ENCODE measurements at regions not wholly inside any gene's neighbourhood (a gene's known extent, or its start where the extent isn't known, plus 50 kb on each side); places are given as distances from the start of the nearest gene placed in this dataset.

GRCh38 chr14:44654591-44654990 is 147.5 kb upstream of the FSCB start:
- no peaks in the 10 kb centered on the region for H3K36me3 ChIP-seq (replicated peaks in 1 of 2; ENCODE audit: control insufficient read depth in 2 of 2, insufficient read depth in 2 of 2, low read length in 2 of 2)
- H3K14ac ChIP-seq (ENCODE audit: low read length), result no peak overlapping the region
- H4K8ac ChIP-seq (ENCODE audit: low read depth, low read length), result no peak overlapping the region
- no peaks in the 10 kb centered on the region for H3K4me1 ChIP-seq (ENCODE audit: control insufficient read depth in 2 of 2, insufficient read depth in 1 of 2, low read depth in 1 of 2, low read length in 2 of 2)
- no peaks in the 10 kb centered on the region for H3K9me3 ChIP-seq (replicated peaks in 1 of 2; ENCODE audit: control insufficient read depth in 2 of 2, insufficient read depth in 1 of 2, low read depth in 1 of 2, low read length in 2 of 2)
- H3K23ac ChIP-seq (ENCODE audit: low read depth, low read length, poor library complexity), result no peak overlapping the region
- H3K27me3 ChIP-seq (ENCODE audit: control insufficient read depth in 3 of 3, insufficient read depth in 3 of 3, low read depth in 1 of 3, low read length in 3 of 3), result no peaks in the 10 kb centered on the region
- no peak overlapping the region for H3K27ac ChIP-seq (replicated peaks; ENCODE audit: low read length)
- H3K4ac ChIP-seq (ENCODE audit: low read length), result no peak overlapping the region
- H2BK5ac ChIP-seq (ENCODE audit: low read length), result no peak overlapping the region
- H2AK5ac ChIP-seq (ENCODE audit: low read depth, low read length), result no peak overlapping the region
- no peak overlapping the region for H3K9ac ChIP-seq (ENCODE audit: low read depth, low read length, poor library complexity)
- H3K4me3 ChIP-seq (ENCODE audit: low read length in 2 of 2), result no peak overlapping the region
- no peaks in the 10 kb centered on the region for H3K79me1 ChIP-seq (ENCODE audit: low read depth, low read length)
- no peak overlapping the region for H3K4me2 ChIP-seq (ENCODE audit: insufficient read depth, low read length, poor library complexity, severe bottlenecking)
- no peak overlapping the region for H2AFZ ChIP-seq (ENCODE audit: low read length)
- H2BK120ac ChIP-seq (ENCODE audit: low read depth, low read length), result no peak overlapping the region
- no peak overlapping the region for H2BK15ac ChIP-seq (ENCODE audit: low read length)
- no peak overlapping the region for H3K18ac ChIP-seq (ENCODE audit: low read length)
- WGBS, 2 donors (ENCODE audit: extremely low coverage in 2 of 2, insufficient read length in 2 of 2, insufficient replicate concordance in 1 of 2), result no CpG with 5 or more reads among the region's 2 CpGs
- H2BK12ac ChIP-seq (ENCODE audit: low read length), result no peak overlapping the region
- no peak overlapping the region for H4K91ac ChIP-seq (ENCODE audit: low read depth, low read length, poor library complexity)
- DNase-seq (ENCODE audit: low spot score), result no peak

GRCh38 chr14:44653641-44654040 is 146.6 kb upstream of the FSCB start:
- no peaks in the 10 kb centered on the region for H3K36me3 ChIP-seq (replicated peaks in 1 of 2; ENCODE audit: control insufficient read depth in 2 of 2, insufficient read depth in 2 of 2, low read length in 2 of 2)
- no peaks in the 10 kb centered on the region for H3K4me1 ChIP-seq (ENCODE audit: control insufficient read depth in 2 of 2, insufficient read depth in 1 of 2, low read depth in 1 of 2, low read length in 2 of 2)
- H2BK120ac ChIP-seq (ENCODE audit: low read depth, low read length), result no peak overlapping the region
- H3K79me1 ChIP-seq (ENCODE audit: low read depth, low read length), result no peaks in the 10 kb centered on the region
- H3K27ac ChIP-seq (replicated peaks; ENCODE audit: low read length), result no peak overlapping the region
- H2BK5ac ChIP-seq (ENCODE audit: low read length), result no peak overlapping the region
- H2BK15ac ChIP-seq (ENCODE audit: low read length), result no peak overlapping the region
- H2AFZ ChIP-seq (ENCODE audit: low read length), result no peak overlapping the region
- no peak overlapping the region for H2AK5ac ChIP-seq (ENCODE audit: low read depth, low read length)
- no peak overlapping the region for H3K4ac ChIP-seq (ENCODE audit: low read length)
- no peak overlapping the region for H3K4me2 ChIP-seq (ENCODE audit: insufficient read depth, low read length, poor library complexity, severe bottlenecking)
- no peak overlapping the region for H3K14ac ChIP-seq (ENCODE audit: low read length)
- H3K27me3 ChIP-seq (ENCODE audit: control insufficient read depth in 3 of 3, insufficient read depth in 3 of 3, low read depth in 1 of 3, low read length in 3 of 3), result no peaks in the 10 kb centered on the region
- H3K9me3 ChIP-seq (replicated peaks in 1 of 2; ENCODE audit: control insufficient read depth in 2 of 2, insufficient read depth in 1 of 2, low read depth in 1 of 2, low read length in 2 of 2), result no peaks in the 10 kb centered on the region
- H4K91ac ChIP-seq (ENCODE audit: low read depth, low read length, poor library complexity), result no peak overlapping the region
- H3K23ac ChIP-seq (ENCODE audit: low read depth, low read length, poor library complexity), result no peak overlapping the region
- no peak overlapping the region for H3K4me3 ChIP-seq (ENCODE audit: low read length in 2 of 2)
- H4K8ac ChIP-seq (ENCODE audit: low read depth, low read length), result no peak overlapping the region
- H3K18ac ChIP-seq (ENCODE audit: low read length), result no peak overlapping the region
- no peak overlapping the region for H3K9ac ChIP-seq (ENCODE audit: low read depth, low read length, poor library complexity)
- WGBS, 2 donors (ENCODE audit: extremely low coverage in 2 of 2, insufficient read length in 2 of 2, insufficient replicate concordance in 1 of 2), result no CpG with 5 or more reads among the region's 3 CpGs
- DNase-seq (ENCODE audit: low spot score), result no peak
- no peak overlapping the region for H2BK12ac ChIP-seq (ENCODE audit: low read length)

- no peak overlapping the region for H3K14ac ChIP-seq (ENCODE audit: low read length)
- no peaks in the 10 kb centered on the region for H3K79me1 ChIP-seq (ENCODE audit: low read depth, low read length)
- H3K23ac ChIP-seq (ENCODE audit: low read depth, low read length, poor library complexity), result no peak overlapping the region
- DNase-seq (ENCODE audit: low spot score), result no peak
- no peak overlapping the region for H4K8ac ChIP-seq (ENCODE audit: low read depth, low read length)
- H3K36me3 ChIP-seq (replicated peaks in 1 of 2; ENCODE audit: control insufficient read depth in 2 of 2, insufficient read depth in 2 of 2, low read length in 2 of 2), result no peaks in the 10 kb centered on the region
- no CpG with 5 or more reads among the region's 2 CpGs for WGBS, 2 donors (ENCODE audit: extremely low coverage in 2 of 2, insufficient read length in 2 of 2, insufficient replicate concordance in 1 of 2)
- no peak overlapping the region for H2BK12ac ChIP-seq (ENCODE audit: low read length)
- no peaks in the 10 kb centered on the region for H3K4me1 ChIP-seq (ENCODE audit: control insufficient read depth in 2 of 2, insufficient read depth in 1 of 2, low read depth in 1 of 2, low read length in 2 of 2)
- H3K4me2 ChIP-seq (ENCODE audit: insufficient read depth, low read length, poor library complexity, severe bottlenecking), result no peak overlapping the region
- H2AFZ ChIP-seq (ENCODE audit: low read length), result no peak overlapping the region
- no peak overlapping the region for H3K18ac ChIP-seq (ENCODE audit: low read length)
- H3K27ac ChIP-seq (replicated peaks; ENCODE audit: low read length), result no peak overlapping the region
- H3K9me3 ChIP-seq (replicated peaks in 1 of 2; ENCODE audit: control insufficient read depth in 2 of 2, insufficient read depth in 1 of 2, low read depth in 1 of 2, low read length in 2 of 2), result no peaks in the 10 kb centered on the region
- H3K9ac ChIP-seq (ENCODE audit: low read depth, low read length, poor library complexity), result no peak overlapping the region
- no peak overlapping the region for H4K91ac ChIP-seq (ENCODE audit: low read depth, low read length, poor library complexity)
- no peak overlapping the region for H2AK5ac ChIP-seq (ENCODE audit: low read depth, low read length)
- no peak overlapping the region for H2BK15ac ChIP-seq (ENCODE audit: low read length)
- H2BK120ac ChIP-seq (ENCODE audit: low read depth, low read length), result no peak overlapping the region
- H2BK5ac ChIP-seq (ENCODE audit: low read length), result no peak overlapping the region
- H3K27me3 ChIP-seq (ENCODE audit: control insufficient read depth in 3 of 3, insufficient read depth in 3 of 3, low read depth in 1 of 3, low read length in 3 of 3), result no peaks in the 10 kb centered on the region
- no peak overlapping the region for H3K4me3 ChIP-seq (ENCODE audit: low read length in 2 of 2)
- H3K4ac ChIP-seq (ENCODE audit: low read length), result no peak overlapping the region
Observed at GRCh38 chr14:44652640-44653039, 145.6 kb upstream of the FSCB start.

GRCh38 chr14:44649061-44649460 is 142.0 kb upstream of the FSCB start:
- H2BK12ac ChIP-seq (ENCODE audit: low read length), result no peak overlapping the region
- no peak overlapping the region for H2AFZ ChIP-seq (ENCODE audit: low read length)
- H4K91ac ChIP-seq (ENCODE audit: low read depth, low read length, poor library complexity), result no peak overlapping the region
- no peak overlapping the region for H3K23ac ChIP-seq (ENCODE audit: low read depth, low read length, poor library complexity)
- H3K27me3 ChIP-seq (ENCODE audit: control insufficient read depth in 3 of 3, insufficient read depth in 3 of 3, low read depth in 1 of 3, low read length in 3 of 3), result no peaks in the 10 kb centered on the region
- no peak overlapping the region for H2BK120ac ChIP-seq (ENCODE audit: low read depth, low read length)
- no peak overlapping the region for H3K9ac ChIP-seq (ENCODE audit: low read depth, low read length, poor library complexity)
- no peaks in the 10 kb centered on the region for H3K36me3 ChIP-seq (replicated peaks in 1 of 2; ENCODE audit: control insufficient read depth in 2 of 2, insufficient read depth in 2 of 2, low read length in 2 of 2)
- DNase-seq (ENCODE audit: low spot score), result no peak
- no peak overlapping the region for H3K18ac ChIP-seq (ENCODE audit: low read length)
- no peak overlapping the region for H3K4me2 ChIP-seq (ENCODE audit: insufficient read depth, low read length, poor library complexity, severe bottlenecking)
- no peaks in the 10 kb centered on the region for H3K79me1 ChIP-seq (ENCODE audit: low read depth, low read length)
- H3K27ac ChIP-seq (replicated peaks; ENCODE audit: low read length), result no peak overlapping the region
- H3K14ac ChIP-seq (ENCODE audit: low read length), result no peak overlapping the region
- H2AK5ac ChIP-seq (ENCODE audit: low read depth, low read length), result no peak overlapping the region
- no peak overlapping the region for H4K8ac ChIP-seq (ENCODE audit: low read depth, low read length)
- H3K9me3 ChIP-seq (replicated peaks in 1 of 2; ENCODE audit: control insufficient read depth in 2 of 2, insufficient read depth in 1 of 2, low read depth in 1 of 2, low read length in 2 of 2), result no peaks in the 10 kb centered on the region
- H2BK15ac ChIP-seq (ENCODE audit: low read length), result no peak overlapping the region
- no peak overlapping the region for H3K4ac ChIP-seq (ENCODE audit: low read length)
- no CpG with 5 or more reads among the region's 1 CpG for WGBS, 2 donors (ENCODE audit: extremely low coverage in 2 of 2, insufficient read length in 2 of 2, insufficient replicate concordance in 1 of 2)
- H2BK5ac ChIP-seq (ENCODE audit: low read length), result no peak overlapping the region
- H3K4me3 ChIP-seq (ENCODE audit: low read length in 2 of 2), result no peak overlapping the region
- no peaks in the 10 kb centered on the region for H3K4me1 ChIP-seq (ENCODE audit: control insufficient read depth in 2 of 2, insufficient read depth in 1 of 2, low read depth in 1 of 2, low read length in 2 of 2)
